Adrenal gland (tissue), 5 donors: ENCODE measurements at regions not wholly inside any gene's neighbourhood (a gene's known extent, or its start where the extent isn't known, plus 50 kb on each side); places are given as distances from the start of the nearest gene placed in this dataset.

Experiments used
- CTCF ChIP-seq, 6 experiments: fragments of 450-650 bp in 4 of 6; fragments of 200-600 bp in 2 of 6; sonication (generic) in 1 of 6; IDR thresholded peaks; 1 replicate in 5 of 6; 2 replicates in 1 of 6; pipeline versions ENCODE4 v1.5.1 to v1.8.0; 2016 to 2021; ENCODE audit warnings: antibody characterized with exemption in 6 of 6, mild to moderate bottlenecking in 2 of 6, moderate library complexity in 1 of 6
- POLR2A ChIP-seq, 2 donors: fragments of 450-650 bp; IDR thresholded peaks; one replicate each; pipeline ENCODE4 v1.6.1; 2017; ENCODE audit warnings: antibody characterized with exemption in 2 of 2, mild to moderate bottlenecking in 2 of 2, moderate library complexity in 1 of 2
- donor health status: DM: no; HTN: no; CAD: no.

GRCh38 chr12:31859232-31859977, 99.8 kb upstream of the RESF1 start:
- TF ChIP-seq CTCF (IDR thresholded peaks at IDR 0.05) = no peak
- TF ChIP-seq POLR2A (IDR thresholded peaks at IDR 0.05) = no peak
